Esophagus muscularis mucosa (tissue), 4 donors: ENCODE measurements at regions not wholly inside any gene's neighbourhood (a gene's known extent, or its start where the extent isn't known, plus 50 kb on each side); places are given as distances from the start of the nearest gene placed in this dataset.

Experiments used
- DNase-seq: peaks from one replicate; pipeline ENCODE4 v3.0.0-alpha.2; 2017; ENCODE audit errors: extremely low spot score
- H3K27ac ChIP-seq, 4 donors: fragments of 200-600 bp; sonication (generic); replicated peaks in 1 of 4; 1 replicate in 3 of 4; 2 replicates in 1 of 4; pipeline ENCODE4 v1.5.1; 2016 to 2019; ENCODE audit warnings: mild to moderate bottlenecking in 1 of 4
- H3K27me3 ChIP-seq, 4 donors: fragments of 200-600 bp; sonication (generic); one replicate each; pipeline versions ENCODE4 v1.5.1 to v1.6.0; 2016 to 2019
- H3K36me3 ChIP-seq, 4 donors: fragments of 200-600 bp; sonication (generic); one replicate each; pipeline ENCODE4 v1.5.1; 2016 to 2019
- H3K4me1 ChIP-seq, 4 donors: fragments of 200-600 bp; sonication (generic); one replicate each; pipeline ENCODE4 v1.5.1; 2016 to 2019
- H3K4me3 ChIP-seq, 4 donors: fragments of 200-600 bp; sonication (generic); 1 replicate in 2 of 4; 2 replicates in 2 of 4; pipeline ENCODE4 v1.5.1; 2016 to 2019; ENCODE audit warnings: mild to moderate bottlenecking in 4 of 4, moderate library complexity in 1 of 4
- H3K9me3 ChIP-seq, 4 donors: fragments of 200-600 bp; sonication (generic); 1 replicate in 3 of 4; 2 replicates in 1 of 4; pipeline ENCODE4 v1.5.1; 2016 to 2019
- EP300 ChIP-seq: sonication (generic); formaldehyde crosslinking; IDR thresholded peaks from one replicate; pipeline ENCODE4 v1.6.1; 2017; ENCODE audit warnings: antibody characterized with exemption
- POLR2A ChIP-seq: fragments of 450-650 bp; IDR thresholded peaks from one replicate; pipeline ENCODE4 v1.6.1; 2017; ENCODE audit warnings: antibody characterized with exemption, moderate library complexity, mild to moderate bottlenecking, low read depth
- POLR2AphosphoS5 ChIP-seq, 2 donors: sonication (generic); formaldehyde crosslinking; IDR thresholded peaks; one replicate each; pipeline ENCODE4 v1.6.1; 2017; ENCODE audit warnings: antibody characterized with exemption in 2 of 2
- WGBS: methylation state at CpG from one replicate; pipeline ENCODE4 v1.1.5; 2018; 5-methylcytosine and 5-hydroxymethylcytosine counted together
- intact Hi-C: fragments of 100-400 bp; cut with DNase I; formaldehyde crosslinking; loops from one replicate; pipeline ENCODE4 v1.15.1; 2023
- TF ChIP-seq, protein P1 (sequence below), 3 experiments: fragments of 200-600 bp in 2 of 3; fragments of 450-650 bp in 1 of 3; sonication (generic) in 2 of 3; IDR thresholded peaks; one replicate each; pipeline ENCODE4 v1.5.1; 2017 to 2019; ENCODE audit warnings: antibody characterized with exemption in 3 of 3, mild to moderate bottlenecking in 2 of 3, moderate library complexity in 1 of 3

DNA sequence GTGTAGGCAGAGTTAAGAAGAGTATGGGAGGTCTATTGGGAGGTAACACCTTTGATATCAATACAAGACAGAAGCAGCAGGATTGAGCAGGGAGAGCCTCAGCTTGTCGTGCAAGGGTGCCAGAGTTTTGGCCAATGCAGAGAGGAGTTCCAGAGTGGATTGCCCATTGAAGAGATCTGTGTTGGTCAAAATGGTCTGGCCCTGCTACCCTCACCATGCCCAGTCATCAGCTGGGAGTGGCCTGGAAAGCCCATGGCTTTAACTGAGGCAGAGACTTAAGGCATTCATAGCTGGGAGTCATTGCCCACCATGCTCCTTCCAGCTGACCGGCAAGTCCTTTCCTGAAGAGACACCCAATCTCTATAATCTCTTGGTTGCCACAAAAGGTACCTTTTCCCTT is 271.3 kb downstream of the ABHD5 start:
- Histone ChIP-seq H3K27me3 (peaks cover 0 to 46% (median 0%) of the 10 kb centered on the region in 4 donors), H3K4me1 (no peaks in the 10 kb centered on the region), H3K4me3 (no peak overlapping the region), H3K27ac (no peak overlapping the region), H3K9me3 (no peaks in the 10 kb centered on the region), H3K36me3 (no peaks in the 10 kb centered on the region)
- peak; percentile 57 for DNase-seq
- TF ChIP-seq, protein P1, sequence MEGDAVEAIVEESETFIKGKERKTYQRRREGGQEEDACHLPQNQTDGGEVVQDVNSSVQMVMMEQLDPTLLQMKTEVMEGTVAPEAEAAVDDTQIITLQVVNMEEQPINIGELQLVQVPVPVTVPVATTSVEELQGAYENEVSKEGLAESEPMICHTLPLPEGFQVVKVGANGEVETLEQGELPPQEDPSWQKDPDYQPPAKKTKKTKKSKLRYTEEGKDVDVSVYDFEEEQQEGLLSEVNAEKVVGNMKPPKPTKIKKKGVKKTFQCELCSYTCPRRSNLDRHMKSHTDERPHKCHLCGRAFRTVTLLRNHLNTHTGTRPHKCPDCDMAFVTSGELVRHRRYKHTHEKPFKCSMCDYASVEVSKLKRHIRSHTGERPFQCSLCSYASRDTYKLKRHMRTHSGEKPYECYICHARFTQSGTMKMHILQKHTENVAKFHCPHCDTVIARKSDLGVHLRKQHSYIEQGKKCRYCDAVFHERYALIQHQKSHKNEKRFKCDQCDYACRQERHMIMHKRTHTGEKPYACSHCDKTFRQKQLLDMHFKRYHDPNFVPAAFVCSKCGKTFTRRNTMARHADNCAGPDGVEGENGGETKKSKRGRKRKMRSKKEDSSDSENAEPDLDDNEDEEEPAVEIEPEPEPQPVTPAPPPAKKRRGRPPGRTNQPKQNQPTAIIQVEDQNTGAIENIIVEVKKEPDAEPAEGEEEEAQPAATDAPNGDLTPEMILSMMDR (IDR thresholded peaks at IDR 0.05), result no peak
- TF ChIP-seq POLR2AphosphoS5 (IDR thresholded peaks at IDR 0.05) (no peak), EP300 (no peak), POLR2A (no peak)
- 69% methylated on average over 2 of the region's 2 CpGs for WGBS
- intact Hi-C loops, result no loop called here

DNA sequence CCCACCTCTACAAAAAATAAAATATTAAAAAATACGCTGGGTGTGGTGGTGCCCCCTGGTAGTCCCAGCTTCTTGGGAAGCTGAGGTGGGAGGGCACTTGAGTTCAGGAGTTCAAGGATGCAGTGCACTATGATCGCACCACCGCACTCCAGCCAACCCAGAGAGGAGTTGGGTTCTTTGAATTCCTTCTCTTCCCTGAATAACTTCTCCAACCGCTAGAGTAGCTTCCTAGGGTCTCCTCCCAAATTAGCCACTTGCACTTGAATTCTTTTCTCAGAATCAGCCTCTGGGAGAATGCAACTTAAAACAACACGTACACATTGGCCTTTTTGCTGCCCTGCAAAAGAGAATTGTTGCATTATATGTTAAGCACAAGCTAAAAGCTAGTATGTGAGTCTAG is 272.5 kb downstream of the ABHD5 start:
- intact Hi-C loops, result no loop called here
- Histone ChIP-seq H3K27ac (no peak overlapping the region), H3K4me3 (no peak overlapping the region), H3K4me1 (no peaks in the 10 kb centered on the region), H3K27me3 (peaks cover 0 to 44% (median 0%) of the 10 kb centered on the region in 4 donors), H3K36me3 (no peaks in the 10 kb centered on the region), H3K9me3 (no peaks in the 10 kb centered on the region)
- WGBS, result 79% methylated on average over 5 of the region's 5 CpGs
- peak; percentile 68 for DNase-seq
- TF ChIP-seq EP300, result no peak
- TF ChIP-seq POLR2AphosphoS5 (IDR thresholded peaks at IDR 0.05), result no peak
- TF ChIP-seq, protein P1 (IDR thresholded peaks at IDR 0.05), result no peak
- no peak for TF ChIP-seq POLR2A

DNA sequence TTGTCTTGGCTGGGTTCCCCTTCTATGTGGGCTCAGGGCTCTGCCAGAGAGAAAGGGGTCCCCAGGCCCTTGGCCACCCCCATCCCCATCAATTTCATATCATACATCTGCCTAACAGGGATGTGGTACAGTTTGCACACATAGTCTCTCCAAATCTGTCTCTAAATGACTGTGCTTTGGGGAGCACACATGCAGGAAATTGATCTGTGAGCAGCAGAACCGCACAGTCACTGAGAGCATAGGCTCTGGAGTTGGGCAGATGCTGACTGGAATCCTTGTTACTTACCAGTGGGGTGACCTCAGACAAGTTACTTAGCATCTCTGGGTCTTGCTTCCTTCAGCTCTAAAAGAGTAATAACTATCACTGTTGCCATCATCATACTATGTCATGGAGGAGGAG is 273.9 kb downstream of the ABHD5 start:
- Histone ChIP-seq H3K4me3 (no peak overlapping the region), H3K27ac (no peak overlapping the region), H3K4me1 (no peaks in the 10 kb centered on the region), H3K27me3 (peaks cover 0 to 36% (median 0%) of the 10 kb centered on the region in 4 donors), H3K36me3 (no peaks in the 10 kb centered on the region), H3K9me3 (no peaks in the 10 kb centered on the region)
- TF ChIP-seq POLR2AphosphoS5 (IDR thresholded peaks at IDR 0.05) (no peak), POLR2A (no peak), EP300 (no peak)
- TF ChIP-seq, protein P1 (IDR thresholded peaks at IDR 0.05), result no peak
- intact Hi-C loops, result no loop called here
- WGBS, result 86% methylated on average over 1 of the region's 1 CpG
- peak; percentile 64 for DNase-seq

DNA sequence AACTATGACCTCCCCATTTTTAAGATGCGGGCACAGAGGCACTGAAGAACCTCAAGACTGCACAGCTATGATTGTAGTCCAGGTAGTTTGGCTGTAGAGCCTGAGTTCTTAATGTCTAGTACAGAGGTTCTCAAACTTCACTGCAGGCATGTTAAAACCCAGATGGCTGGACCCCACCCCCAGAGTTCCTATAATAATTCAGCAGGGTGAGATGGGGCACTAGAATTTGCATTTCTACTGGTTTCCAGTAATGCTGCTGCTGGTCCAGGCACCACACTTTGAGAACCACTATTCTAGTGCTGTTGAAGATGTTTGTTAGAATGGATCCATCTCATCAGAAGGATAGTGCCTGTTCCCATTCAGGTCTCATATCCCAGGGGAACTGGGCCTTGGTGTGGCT is 274.9 kb downstream of the ABHD5 start:
- Histone ChIP-seq H3K27ac (no peak overlapping the region), H3K9me3 (no peaks in the 10 kb centered on the region), H3K27me3 (peaks cover 0 to 30% (median 0%) of the 10 kb centered on the region in 4 donors), H3K4me3 (no peak overlapping the region), H3K36me3 (no peaks in the 10 kb centered on the region), H3K4me1 (no peaks in the 10 kb centered on the region)
- intact Hi-C loops, result no loop called here
- WGBS, result 80% methylated on average over 1 of the region's 1 CpG
- no peak for DNase-seq
- TF ChIP-seq POLR2AphosphoS5 (IDR thresholded peaks at IDR 0.05) (no peak), POLR2A (no peak), EP300 (no peak)
- TF ChIP-seq, protein P1 (IDR thresholded peaks at IDR 0.05), result no peak

DNA sequence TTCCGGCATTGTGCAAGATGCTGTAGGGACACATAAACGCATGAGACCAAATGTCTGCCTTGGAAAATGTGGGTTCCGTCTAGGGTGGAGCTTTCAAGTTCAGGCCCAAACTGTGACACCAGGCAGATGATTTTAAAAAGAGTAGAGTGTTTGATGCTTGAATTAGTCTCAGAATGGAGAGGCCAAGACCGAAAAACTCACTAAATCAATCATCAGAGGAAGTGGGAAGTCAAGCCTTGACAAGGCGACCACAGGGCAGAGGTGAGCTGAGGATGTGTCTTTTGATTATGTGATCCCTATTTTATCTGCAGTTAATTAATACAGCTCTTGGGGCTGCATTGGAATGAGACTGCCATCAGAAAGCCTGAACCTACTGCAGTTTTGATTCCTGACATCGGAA is 275.4 kb downstream of the ABHD5 start:
- peaks cover 0 to 30% (median 0%) of the 10 kb centered on the region in 4 donors for H3K27me3 ChIP-seq
- no peaks in the 10 kb centered on the region for H3K36me3 ChIP-seq
- H3K9me3 ChIP-seq, result no peaks in the 10 kb centered on the region
- H3K4me1 ChIP-seq, result no peaks in the 10 kb centered on the region
- intact Hi-C loops, result no loop called here
- no peak overlapping the region for H3K27ac ChIP-seq
- peak; percentile 53 for DNase-seq
- no peak overlapping the region for H3K4me3 ChIP-seq
- TF ChIP-seq EP300, result no peak
- TF ChIP-seq, protein P1 (IDR thresholded peaks at IDR 0.05), result no peak
- TF ChIP-seq POLR2AphosphoS5 (IDR thresholded peaks at IDR 0.05), result no peak
- TF ChIP-seq POLR2A, result no peak
- WGBS, result 70% methylated on average over 6 of the region's 6 CpGs
